ENCODE measurements at regions not wholly inside any gene's neighbourhood (a gene's known extent, or its start where the extent isn't known, plus 50 kb on each side); places are given as distances from the start of the nearest gene placed in this dataset.
"Not testable (repeated sequence)": the region's sequence is repeated elsewhere in the genome, so short reads cannot be mapped to it uniquely, and the experiment has no call there.

DNA sequence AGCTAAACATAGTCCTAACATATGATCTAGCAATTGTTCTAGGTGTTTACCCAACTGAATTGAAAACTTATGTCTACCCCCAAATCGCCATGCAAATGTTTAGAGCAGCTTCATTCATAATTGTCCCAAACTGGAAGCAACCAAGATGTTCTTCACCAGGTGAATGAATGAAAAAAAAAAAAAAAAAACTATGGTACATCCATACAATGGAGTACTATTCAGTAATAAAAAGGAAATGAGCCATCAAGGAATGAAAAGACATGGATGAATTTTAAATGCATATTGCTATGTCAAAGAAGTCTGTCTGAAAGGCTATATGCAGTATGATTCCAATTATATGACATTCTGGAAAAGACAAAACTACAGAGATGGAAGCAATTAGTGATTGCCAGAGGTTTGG is 98.6 kb upstream of the ITPRID2 start:
- DNase-seq = no peak

DNA sequence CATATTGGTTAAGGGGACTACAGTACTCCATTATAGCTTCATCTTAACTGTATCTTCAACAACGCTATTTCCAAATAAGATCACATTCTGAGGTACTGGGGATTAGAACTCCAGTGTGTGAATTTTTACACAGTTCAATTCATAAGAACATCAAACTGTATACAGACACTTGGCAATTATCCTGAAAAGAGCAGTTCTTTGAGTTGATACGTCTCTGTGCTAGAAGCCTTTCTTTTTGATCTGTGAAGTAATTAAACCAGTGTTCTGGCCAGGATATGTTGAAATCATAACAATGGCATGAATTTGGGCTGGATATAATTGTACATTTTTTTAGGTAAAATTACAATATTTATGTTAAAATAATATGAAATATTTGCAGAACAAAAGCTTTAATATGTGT is 93.5 kb upstream of the ITPRID2 start:
- no peak for DNase-seq

DNA sequence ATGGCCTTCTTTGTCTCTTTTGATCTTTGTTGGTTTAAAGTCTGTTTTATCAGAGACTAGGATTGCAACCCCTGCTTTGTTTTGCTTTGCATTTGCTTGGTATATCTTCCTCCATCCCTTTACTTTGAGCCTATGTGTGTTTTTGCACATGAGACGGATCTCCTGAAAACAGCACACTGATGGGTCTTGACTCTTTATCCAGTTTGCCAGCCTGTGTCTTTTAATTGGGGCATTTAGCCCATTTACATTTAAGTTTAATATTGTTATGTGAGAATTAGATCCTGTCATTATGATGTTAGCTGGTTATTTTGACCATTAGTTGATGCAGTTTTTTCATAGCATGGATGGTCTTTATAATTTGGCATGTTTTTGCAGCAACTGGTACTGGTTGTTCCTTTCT is 89.2 kb upstream of the ITPRID2 start:
- not testable (repeated sequence) for DNase-seq

DNA sequence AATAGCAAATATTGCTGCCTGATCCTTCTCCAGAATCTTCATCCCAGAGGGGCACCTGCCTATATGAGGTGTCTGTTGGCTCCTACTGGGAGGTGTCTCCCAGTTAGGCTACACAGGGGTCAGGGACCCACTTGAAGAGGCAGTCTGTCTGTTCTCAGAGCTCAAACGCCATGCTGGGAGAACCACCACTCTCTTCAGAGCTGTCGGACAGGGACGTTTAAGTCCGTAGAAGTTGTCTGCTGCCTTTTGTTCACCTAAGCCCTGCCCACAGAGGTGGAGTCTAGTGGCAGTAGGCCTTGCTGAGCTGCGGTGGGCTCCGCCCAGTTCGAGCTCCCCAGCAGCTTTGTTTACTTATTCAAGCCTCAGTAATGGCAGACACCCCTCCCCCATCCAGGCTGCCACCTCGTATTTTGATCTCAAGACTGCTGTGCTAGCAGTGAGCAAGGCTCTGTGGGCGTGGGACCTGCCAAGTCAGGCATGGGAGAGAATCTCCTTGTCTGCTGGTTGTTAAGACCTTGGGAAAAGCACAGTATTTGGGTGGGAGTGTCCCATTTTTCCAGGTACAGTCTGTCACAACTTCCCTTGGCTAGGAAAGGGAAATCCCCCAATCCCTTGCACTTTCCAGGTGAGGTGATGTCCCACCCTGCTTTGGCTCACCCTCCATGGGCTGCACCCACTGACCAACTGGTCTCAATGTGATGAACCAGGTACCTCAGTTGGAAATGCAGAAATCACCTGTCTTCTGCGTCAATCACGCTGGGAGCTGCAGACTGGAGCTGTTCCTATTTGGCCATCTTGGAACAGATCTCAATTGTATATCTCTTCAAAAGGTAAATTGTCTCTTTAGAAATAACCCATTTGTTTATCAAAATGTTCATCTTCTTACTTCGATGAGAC is 87.4 kb upstream of the ITPRID2 start:
- DNase-seq = peak; percentile 62

DNA sequence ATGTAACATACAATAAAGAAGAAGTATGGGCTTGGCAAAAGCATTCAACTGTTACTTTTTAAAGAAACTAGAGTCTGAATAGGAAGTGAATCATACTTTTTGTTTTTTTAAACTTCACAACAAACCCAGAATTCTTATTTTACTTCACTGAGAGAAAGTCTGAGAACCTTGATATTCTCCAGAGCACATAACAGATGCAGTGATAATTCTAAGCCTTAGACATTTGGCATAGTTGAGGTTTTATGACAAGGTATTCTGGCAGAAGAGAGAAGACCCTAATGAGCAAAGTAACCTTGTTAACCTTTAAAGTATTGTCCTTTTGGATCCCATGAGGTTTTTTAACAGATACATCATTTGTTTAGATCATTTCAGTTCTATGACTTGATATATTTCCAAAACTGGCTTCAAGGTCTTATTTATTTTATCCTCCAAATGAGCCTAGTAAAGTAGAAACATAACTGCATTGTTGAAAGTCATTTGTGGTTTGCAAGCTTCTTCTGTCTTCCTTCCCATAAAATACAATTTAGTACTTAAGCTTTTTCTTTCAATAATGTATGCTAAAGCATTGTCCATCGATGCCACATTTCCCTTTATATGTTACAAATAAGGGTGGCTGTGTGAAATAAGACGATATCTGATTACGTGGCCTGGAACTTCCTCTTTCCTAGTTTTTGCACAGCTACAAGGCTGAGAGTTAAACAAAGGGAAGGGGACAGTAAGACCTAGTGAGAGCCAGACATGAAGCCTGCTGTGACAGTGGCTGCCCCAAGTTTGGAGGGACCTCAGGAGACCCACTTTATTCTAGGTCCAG is 86.1 kb upstream of the ITPRID2 start:
- DNase-seq = peak; percentile 93

DNA sequence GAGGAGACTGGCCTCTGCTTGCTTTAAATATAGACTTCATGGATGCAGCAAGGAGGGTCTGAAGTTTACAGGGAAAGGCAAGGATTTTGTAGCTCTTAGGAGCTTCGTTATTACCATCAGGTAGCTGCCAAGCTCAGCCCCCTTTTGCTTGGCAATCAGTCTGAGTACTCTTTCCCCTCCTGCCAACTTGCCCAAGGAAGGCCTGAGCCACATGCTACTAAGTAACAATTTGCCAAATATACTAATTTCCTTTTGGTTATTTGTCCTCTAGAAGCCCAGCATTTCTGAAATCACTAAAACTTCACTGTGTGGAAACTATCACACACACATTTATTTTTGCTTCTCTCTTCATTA is 85.5 kb upstream of the ITPRID2 start:
- DNase-seq = no peak

DNA sequence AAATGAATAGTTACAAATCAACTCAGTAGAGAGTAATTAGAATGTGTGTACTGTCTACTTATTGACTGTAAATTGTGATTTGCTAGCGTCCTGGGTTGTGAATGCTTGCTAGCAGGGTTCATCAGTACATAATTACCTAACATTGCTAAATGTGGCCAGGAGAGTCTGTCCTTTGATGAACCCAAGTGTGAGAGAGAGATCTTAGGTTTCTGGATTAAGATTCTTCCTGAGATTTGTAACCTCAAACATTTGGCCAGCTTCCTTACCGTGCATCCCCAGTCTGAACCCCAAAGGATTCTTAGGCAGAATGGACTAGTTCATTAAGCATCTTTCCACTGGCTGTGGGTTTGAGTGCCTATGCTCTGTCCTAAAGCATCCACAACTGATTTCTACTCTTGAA is 84.0 kb upstream of the ITPRID2 start:
- DNase-seq = no peak

DNA sequence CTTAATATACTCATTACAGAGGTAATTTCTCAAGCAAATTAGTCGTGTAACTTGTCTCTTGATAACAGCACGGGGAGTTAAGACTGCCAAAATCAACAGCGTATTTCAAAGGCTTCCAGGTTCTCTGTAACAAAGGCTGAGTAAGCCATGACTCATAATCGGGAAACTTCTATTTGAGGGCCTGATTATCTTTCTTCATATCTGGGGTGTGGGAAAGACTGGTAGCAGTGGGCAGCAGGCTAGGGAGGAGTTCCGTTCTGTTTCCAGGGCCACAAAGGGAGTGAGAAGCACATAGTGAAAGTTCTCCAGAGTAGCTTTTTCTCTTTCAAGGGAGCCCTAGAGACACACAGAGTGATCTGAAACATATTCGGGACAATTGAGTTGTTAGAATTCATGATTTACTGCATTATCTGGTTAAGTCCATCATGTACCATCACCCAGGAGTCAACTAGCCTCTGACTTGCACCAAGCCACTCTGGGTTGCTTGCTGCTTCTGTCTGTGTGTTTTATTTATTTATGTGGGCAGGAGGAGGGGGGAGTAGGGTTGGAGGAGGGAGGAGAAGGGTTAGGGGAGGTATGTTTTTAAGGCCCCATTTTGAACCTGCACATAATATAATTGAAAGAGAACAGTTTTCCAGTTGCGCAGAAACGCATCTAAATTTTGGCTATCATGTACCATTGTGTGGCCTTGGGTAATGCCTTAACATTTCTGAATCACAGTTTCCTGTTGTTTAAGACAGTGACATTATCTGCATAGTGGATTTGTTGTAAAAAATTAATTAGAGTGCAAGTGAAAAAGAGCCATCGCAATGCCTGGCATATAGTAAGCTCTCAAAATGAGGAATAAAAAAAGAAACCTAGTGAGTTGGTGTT is 80.5 kb upstream of the ITPRID2 start:
- peak; percentile 90 for DNase-seq

DNA sequence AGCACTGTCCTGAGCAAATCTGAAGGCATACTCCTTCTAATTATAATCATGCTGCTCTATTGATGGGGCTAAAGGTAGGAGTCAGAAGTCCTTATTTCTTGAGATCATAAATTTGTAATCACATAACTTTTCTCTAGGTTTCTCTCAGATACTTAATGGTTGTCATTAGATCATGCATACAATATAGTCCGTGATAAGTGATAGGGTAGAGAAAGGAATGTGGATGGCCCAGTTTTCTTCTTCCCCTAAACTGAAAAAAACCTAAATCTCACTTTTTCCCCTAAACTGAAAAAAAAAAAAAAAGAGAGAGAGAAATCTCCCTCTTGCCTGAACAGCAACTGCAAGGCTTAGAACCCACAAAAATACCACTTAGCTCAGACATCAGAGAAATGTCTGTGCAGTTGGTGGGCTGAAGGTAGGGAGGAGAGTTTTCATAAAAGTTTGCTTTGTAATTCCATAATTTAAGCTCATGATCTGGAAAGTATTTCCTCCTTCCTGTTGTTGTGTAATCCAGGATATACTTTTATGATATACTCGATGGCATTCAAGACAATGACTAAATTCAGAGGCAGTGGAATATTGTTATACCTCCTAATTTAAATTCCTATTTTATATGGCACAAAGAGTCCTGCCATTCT is 79.3 kb upstream of the ITPRID2 start:
- no peak for DNase-seq

DNA sequence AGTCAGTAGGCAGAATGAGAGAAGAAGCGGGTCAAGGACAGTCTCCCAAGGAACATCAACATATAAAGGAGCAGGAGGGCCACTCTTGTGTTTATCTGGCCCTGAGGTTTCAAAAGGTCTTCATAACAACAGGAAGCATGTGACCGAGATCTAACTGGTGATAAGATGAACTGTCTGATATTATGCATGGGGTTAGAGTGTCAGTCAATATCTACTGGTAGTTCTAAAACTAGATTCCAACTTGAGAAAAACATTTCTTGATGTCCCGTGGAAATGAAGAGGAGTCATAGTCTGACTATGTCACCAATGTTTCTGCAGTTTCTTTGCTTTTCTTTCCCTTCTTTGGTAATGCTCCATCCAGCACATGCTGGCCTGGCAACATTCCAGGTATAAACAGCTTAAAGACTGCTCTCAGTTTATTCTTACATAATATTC is 77.5 kb upstream of the ITPRID2 start:
- peak; percentile 67 for DNase-seq

DNA sequence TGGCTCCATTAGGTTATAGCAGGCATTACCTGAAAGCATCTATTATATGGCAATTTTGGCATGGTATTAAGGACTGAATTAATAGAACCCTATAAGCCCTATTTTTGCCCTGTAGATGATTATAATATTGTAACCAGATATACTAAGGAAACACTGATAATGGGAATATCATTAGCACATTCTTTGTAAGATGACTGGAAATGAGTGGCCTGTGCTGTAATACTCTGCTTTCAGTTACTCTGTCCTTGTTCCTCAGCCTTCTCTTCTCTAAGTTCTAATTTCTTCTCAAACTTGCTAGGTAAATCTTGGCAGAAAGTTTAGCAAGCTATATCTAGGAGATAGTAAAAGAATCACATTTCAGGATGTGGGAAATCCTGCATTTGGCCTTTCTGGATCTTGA is 74.0 kb upstream of the ITPRID2 start:
- DNase-seq = no peak

DNA sequence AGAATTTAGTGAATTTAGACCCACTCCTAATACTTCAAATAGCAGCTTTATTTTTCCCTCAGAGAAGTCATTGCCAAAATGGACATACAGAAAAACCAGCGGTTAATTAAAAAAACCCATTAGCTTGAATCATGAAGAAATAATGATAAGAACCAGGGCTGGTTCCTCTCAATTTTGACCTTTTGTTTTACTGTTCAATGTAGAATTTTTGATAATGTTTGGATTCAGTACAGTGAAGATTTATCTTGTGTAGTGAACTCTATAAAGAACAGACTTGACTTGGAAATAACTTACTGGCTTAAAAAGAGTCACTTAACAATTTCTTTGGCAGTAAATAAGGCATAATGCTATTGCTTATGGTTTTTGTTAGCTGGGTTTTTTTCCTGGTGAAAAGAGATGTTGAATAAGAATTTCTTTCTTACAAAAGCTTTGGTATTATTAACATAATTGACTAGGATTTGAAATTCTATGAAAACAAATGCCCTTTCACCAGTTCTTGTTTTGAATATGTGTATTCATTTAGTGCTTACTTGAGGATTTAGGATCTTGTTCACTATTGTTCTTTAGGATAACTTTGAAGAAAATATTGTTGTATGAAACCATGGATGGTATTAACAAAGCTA is 73.4 kb upstream of the ITPRID2 start:
- DNase-seq = no peak

DNA sequence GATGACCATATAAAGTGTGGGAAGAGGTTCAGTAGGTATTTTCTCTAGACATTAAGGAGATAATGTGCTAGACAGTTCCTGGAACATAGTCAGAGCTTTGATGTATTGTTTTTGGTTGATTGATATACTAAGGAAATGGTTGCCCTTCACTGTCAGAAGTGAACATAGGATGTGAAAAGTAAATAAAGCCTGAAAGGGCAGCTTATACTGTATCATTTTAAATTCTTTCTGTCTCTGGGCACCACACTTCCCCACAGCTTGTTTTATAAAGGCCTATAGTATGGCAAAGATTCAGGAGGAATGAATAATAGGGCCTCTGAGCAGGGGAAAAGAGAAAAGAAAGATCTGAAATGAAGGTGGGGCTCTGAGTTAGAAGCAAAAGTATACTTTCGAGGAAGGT is 72.7 kb upstream of the ITPRID2 start:
- DNase-seq = no peak

DNA sequence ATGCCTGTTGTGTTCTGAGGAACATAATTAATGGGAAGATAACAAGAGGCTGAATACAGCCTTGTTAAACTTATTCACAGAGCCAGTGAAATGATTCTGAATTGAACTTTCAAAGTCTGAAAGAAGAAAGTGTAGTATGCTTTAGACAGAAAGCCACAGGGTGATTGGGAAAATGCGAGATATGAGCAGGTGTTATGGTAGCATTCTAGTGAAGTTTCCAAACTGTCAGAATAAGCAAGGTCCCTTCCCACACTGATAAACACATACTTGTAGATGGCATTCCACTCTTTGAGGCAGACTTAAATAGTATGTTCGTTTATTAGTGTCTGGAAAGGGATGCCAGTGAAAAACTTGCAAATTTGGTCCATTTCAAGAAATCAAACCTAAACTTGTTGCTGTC is 70.5 kb upstream of the ITPRID2 start:
- DNase-seq = no peak

DNA sequence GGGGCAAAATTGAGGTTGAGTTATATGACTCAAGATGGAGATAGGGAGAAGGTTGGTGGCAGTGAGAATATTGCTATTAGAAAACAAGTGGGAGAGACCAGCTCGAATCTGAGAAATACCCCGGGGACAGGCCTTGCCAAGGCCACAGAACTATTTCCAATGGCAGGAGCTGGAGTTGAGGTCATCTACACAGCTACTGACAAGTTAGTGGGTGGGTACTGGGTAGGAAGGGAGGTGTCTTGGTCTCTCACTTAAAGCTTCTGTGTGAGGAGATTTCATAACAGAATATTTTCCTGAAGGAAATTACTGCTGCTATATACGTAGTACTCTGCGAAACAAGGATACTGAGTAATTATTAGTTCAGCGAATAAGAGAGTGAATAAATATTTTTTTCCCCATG is 69.4 kb upstream of the ITPRID2 start:
- no peak for DNase-seq

DNA sequence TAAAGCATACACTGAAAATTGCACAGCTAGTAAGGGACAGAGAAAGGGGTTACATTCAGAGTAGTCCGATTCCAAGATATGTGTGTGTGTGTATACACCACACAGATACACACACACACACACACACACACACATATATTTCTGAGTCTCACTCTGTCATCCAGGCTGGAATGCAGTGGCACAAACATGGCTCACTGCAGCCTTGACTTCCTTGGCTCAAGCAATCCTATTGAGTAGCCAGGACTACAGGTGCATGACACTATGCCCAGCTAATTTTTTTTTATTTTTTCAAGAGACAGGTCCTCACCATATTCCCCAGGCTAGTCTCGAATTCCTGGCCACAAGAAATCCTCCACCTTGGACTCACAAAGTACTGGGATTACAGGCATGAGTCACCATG is 68.1 kb upstream of the ITPRID2 start:
- DNase-seq = no peak

DNA sequence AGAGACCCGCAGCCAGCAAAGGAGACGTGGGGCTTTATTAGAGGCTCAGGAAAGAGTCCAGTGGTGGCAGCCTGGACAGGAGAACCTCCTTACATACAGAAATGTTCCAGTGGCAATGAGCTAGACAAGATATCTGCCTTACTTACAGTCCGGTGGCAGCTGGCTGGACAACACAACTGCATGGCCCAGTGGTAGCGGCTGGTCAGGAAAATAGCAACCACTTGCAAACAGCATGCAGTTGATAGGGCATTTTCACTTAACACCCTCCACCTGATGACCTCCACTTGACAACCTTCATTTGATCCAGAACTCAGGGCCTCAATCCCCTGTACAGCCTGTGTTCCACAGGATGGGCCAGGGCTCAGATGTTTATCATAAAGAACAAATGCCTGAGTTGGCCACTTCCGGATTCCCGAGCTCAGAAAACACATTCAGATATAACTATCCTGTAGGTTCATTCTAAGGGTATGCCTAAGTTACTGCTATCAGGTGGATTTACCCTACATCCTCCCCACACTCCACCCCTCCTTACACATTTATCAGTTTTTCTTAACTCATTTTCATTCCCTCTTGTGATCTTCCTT is 63.3 kb upstream of the ITPRID2 start:
- no peak for DNase-seq

DNA sequence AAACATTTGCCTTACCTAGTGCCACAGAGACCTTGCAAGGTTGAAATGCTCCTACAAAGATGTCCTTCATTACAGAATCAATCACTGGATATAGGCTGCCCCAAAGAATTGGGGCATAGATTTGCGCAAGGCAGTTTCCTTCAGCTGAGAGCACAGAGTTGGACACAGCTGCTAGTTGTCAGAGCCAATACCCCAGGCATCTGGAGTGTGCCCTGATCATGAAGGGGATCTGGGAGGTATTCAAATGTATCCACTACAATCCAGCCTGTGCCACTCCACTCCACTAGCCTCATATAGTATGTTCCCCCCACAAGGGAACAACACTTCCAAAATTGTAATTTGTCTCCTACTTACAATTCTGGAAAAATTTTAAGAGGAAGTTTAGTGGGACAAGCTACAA is 62.3 kb upstream of the ITPRID2 start:
- DNase-seq = no peak

DNA sequence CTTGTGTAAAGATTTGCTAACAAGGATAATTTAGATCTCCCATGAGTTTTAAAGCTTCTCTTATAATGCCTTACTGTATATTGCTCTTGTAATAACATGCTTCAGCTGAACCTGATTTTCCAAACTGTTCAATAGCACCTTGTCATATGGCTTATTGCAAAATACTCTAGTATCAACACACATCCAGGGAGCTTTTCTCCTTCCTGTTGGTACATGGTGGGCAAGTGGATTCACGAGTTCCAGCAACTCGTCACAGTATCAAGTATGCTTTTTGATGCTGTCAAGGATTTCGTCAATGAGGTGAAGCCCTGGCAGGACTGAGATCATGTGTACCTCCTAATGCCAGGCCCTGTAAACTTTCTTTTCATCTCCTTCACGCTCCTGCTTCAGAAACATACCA is 59.5 kb upstream of the ITPRID2 start:
- no peak for DNase-seq

DNA sequence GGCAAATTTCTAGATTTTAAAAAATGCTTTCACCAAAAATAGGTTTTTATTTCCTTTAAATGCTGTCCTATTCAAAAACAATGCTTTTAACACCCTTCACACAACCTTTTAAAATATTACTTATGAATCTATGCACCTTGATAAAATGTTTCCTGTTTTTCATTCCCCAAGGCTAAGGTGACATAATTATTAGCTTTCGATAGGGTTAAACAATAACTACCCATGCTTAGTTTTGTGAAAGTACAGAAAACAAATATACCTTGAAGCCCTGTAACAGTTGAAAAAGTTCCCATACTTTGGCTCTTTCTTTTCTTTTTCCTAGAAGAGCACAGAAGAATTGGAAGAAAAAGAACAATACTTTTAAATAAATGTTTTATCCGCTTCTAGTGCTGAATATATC is 54.9 kb upstream of the ITPRID2 start:
- no peak for DNase-seq

DNA sequence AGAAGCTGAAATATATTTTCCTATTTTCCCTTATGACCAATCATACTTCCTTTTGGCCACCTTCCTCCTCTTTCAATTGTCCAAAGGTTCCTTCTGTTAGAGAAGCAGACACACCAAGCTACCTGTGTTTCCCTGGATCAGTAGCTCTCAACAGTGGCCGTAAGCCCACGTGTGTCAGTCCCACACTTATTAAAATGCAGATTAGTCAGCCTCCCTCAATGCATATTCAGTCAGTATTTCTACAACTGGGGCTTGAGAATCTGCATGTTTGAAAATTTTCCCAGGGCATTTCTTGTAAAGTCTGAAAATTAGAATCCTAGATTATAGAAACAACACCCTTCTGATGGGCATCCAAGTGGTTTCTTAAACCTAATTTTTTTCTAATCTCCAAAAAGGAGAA is 54.0 kb upstream of the ITPRID2 start:
- no peak for DNase-seq

DNA sequence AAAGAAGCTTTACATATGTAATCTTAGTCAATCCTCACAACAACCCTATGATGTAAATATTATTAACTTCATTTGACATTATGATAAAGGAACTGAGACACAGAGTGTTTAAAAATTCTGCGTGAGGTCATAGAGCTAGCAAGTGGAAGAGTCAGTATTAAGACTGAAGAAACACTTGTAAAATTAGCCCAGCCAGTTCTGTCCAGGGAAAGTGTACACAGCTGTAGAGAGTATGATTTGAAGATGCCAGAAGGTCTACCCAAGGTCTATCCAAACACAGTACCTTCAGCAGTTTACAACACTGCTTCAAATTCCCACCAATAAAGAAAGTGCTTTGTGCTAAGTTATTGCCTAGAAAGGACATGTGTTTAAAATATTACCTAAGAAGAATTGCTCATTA is 51.7 kb upstream of the ITPRID2 start:
- DNase-seq = no peak

Data from hematopoietic multipotent progenitor cell treated with erythropoietin and hydrocortisone succinate and interleukin-3 and kit ligand, for 4 days (in vitro differentiated cells).